Right ventricle myocardium inferior (tissue), 1 donor: ENCODE measurements at regions not wholly inside any gene's neighbourhood (a gene's known extent, or its start where the extent isn't known, plus 50 kb on each side); places are given as distances from the start of the nearest gene placed in this dataset.
"Not testable (repeated sequence)": the region's sequence is repeated elsewhere in the genome, so short reads cannot be mapped to it uniquely, and the experiment has no call there.

Experiments used
- ATAC-seq: fragments of 200-7000 bp; cut with Tn5 transposase; one replicate; pipeline ENCODE4 v1.9.1; 2020; ENCODE audit warnings: mild to moderate bottlenecking, moderate library complexity
- DNase-seq: peaks from one replicate; pipeline ENCODE4 v3.0.0; 2021; ENCODE audit errors: missing footprints
- intact Hi-C: fragments of 100-400 bp; cut with DNase I; formaldehyde crosslinking; loops from one replicate; pipeline ENCODE4 v1.11.0; 2022
- donor health status: DM: no; HTN: yes; CAD: no; lungs with severe emphysema.

GRCh38 chr3:26498271-26498670 is 124.3 kb upstream of the LRRC3B start:
- intact Hi-C loops, result no loop called here
- no peak for DNase-seq
- no peak for ATAC-seq

GRCh38 chr3:26505399-26505798 is 117.2 kb upstream of the LRRC3B start:
- no peak for DNase-seq
- no peak for ATAC-seq
- intact Hi-C loops, result no loop called here

- DNase-seq, ATAC-seq, intact Hi-C loops: not testable (repeated sequence)
Observed at GRCh38 chr3:26514445-26515029, 108.0 kb upstream of the LRRC3B start.

- no peak for ATAC-seq
- intact Hi-C loops, result no loop called here
- DNase-seq, result no peak
Observed at GRCh38 chr3:26515351-26515750, 107.2 kb upstream of the LRRC3B start.

- ATAC-seq, result no peak
- intact Hi-C loops, result no loop called here
- no peak for DNase-seq
Observed at GRCh38 chr3:26521261-26521660, 101.3 kb upstream of the LRRC3B start.

- ATAC-seq (no peak), DNase-seq (no peak)
- intact Hi-C loops, result no loop called here
Observed at GRCh38 chr3:26522919-26523318, 99.7 kb upstream of the LRRC3B start.

GRCh38 chr3:26525013-26525412 is 97.6 kb upstream of the LRRC3B start:
- intact Hi-C loops, result no loop called here
- ATAC-seq, result no peak
- no peak for DNase-seq

- DNase-seq, result no peak
- intact Hi-C loops, result no loop called here
- ATAC-seq, result no peak
Observed at GRCh38 chr3:26535151-26535550, 87.4 kb upstream of the LRRC3B start.

- ATAC-seq (no peak), DNase-seq (no peak)
- intact Hi-C loops, result no loop called here
Observed at GRCh38 chr3:26536955-26537354, 85.6 kb upstream of the LRRC3B start.

- no peak for ATAC-seq
- intact Hi-C loops, result no loop called here
- DNase-seq, result no peak
Observed at GRCh38 chr3:26550413-26550812, 72.2 kb upstream of the LRRC3B start.

GRCh38 chr3:26556637-26557036 is 65.9 kb upstream of the LRRC3B start:
- intact Hi-C loops, result no loop called here
- ATAC-seq (no peak), DNase-seq (no peak)

- DNase-seq, result no peak
- ATAC-seq, result no peak
- intact Hi-C loops, result no loop called here
Observed at GRCh38 chr3:26558257-26558656, 64.3 kb upstream of the LRRC3B start.

GRCh38 chr3:26559227-26559626 is 63.3 kb upstream of the LRRC3B start:
- intact Hi-C loops, result no loop called here
- no peak for ATAC-seq

GRCh38 chr3:26560081-26560480 is 62.5 kb upstream of the LRRC3B start:
- intact Hi-C loops, result no loop called here
- ATAC-seq (no peak), DNase-seq (no peak)

More at GRCh38 chr3:26559227-26559626, 63.3 kb upstream of the LRRC3B start:
- no peak for DNase-seq

- DNase-seq, result no peak
- intact Hi-C loops, result no loop called here
- ATAC-seq, result no peak
Observed at GRCh38 chr3:26562021-26562768, 60.4 kb upstream of the LRRC3B start.
